ENCODE measurements at regions not wholly inside any gene's neighbourhood (a gene's known extent, or its start where the extent isn't known, plus 50 kb on each side); places are given as distances from the start of the nearest gene placed in this dataset.

DNA sequence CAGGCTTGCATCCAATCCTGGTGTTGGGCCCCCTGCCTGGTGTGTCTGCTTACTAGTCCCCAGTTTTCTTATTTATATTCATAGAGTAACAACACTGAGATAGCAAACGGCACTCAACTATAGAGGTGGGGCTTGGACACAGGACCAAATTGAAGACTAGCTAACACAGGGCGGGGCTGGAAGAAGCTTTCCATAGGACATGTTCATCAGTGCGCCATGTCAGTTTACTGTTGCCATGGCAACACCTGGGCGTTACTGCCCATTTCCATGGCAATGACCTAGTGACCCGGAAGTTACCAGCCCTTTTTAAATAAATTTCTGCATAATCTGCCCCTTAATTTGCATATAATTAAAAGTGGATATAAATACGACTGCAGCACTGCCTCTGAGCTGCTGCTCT, 275.5 kb upstream of the TMEM132C start:
- TF ChIP-seq, protein P1, sequence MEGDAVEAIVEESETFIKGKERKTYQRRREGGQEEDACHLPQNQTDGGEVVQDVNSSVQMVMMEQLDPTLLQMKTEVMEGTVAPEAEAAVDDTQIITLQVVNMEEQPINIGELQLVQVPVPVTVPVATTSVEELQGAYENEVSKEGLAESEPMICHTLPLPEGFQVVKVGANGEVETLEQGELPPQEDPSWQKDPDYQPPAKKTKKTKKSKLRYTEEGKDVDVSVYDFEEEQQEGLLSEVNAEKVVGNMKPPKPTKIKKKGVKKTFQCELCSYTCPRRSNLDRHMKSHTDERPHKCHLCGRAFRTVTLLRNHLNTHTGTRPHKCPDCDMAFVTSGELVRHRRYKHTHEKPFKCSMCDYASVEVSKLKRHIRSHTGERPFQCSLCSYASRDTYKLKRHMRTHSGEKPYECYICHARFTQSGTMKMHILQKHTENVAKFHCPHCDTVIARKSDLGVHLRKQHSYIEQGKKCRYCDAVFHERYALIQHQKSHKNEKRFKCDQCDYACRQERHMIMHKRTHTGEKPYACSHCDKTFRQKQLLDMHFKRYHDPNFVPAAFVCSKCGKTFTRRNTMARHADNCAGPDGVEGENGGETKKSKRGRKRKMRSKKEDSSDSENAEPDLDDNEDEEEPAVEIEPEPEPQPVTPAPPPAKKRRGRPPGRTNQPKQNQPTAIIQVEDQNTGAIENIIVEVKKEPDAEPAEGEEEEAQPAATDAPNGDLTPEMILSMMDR (IDR thresholded peaks at IDR 0.05; ENCODE audit: borderline replicate concordance, insufficient read depth, low read depth, low read length), result no peak

DNA sequence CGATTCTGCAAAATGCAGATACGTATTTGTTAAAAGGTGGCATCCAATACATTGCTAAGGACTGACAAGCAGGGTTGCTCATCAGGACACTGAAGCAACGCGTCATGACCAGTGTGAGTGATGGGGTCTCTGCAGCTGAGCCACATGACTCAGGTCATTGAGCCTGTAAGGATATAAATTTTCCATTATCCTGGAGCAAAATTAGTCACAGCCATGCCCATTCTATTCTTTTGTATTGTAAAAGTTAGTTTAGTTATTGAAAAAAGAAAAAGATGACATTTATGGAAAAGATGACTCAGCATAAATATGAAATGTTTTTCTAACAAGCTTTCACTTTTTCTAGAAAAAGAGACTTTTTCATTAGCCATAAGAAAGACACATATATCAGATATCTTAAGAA, 268.0 kb upstream of the TMEM132C start:
- H3K4me3 ChIP-seq (ENCODE audit: low read depth, low read length), result no peak overlapping the region
- TF ChIP-seq, protein P1 (IDR thresholded peaks at IDR 0.05; ENCODE audit: borderline replicate concordance, insufficient read depth, low read depth, low read length), result no peak

More for the DNA sequence above, 275.5 kb upstream of the TMEM132C start:
- H3K4me3 ChIP-seq (ENCODE audit: low read depth, low read length), result no peak overlapping the region

DNA sequence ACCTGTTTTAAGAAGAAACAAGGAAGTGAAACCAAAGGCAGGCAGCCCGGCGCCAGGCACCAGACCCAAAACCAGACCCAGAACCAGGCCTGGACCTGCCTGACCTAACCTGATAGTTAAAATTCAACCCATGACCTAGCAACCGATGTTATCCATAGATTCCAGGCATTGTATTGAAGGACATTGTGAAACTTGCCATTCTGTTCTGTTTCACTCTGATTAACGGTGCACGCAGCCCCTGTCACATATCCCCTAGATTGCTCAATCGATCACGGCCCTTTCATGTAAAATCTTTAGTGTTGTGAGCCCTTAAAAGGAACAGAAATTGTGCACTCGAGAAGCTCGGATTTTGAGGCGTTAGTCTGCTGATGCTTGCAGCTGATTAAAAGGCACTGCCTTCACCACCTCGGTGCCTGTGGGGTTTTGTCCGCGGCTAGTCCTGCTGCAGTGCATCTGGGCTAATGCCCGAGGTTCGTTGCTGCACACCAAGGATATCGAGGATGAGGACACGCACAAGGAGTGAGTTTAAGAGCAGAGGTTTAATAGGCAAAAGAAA, 262.5 kb upstream of the TMEM132C start:
- no peak overlapping the region for H3K4me3 ChIP-seq (ENCODE audit: low read depth, low read length)
- TF ChIP-seq, protein P1 (IDR thresholded peaks at IDR 0.05; ENCODE audit: borderline replicate concordance, insufficient read depth, low read depth, low read length), result no peak

DNA sequence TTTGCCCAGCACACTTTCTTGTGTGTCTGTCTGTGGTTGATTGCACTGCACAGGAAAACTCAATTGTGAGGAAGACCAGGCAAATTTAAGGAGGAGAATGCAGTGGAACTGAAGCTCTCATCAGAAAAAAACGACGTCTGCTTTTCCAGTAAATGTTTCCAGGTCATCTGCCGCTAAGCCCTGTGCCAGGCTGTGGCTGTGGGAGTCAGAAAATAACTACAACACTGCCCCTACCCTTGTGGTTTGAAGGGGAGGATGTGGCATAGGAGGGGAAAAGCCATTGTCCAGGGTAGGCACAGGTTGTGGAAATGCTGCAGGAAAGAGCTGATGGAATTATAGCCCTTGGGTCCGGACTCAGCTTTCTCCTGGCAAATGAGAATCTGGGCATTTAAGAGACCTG, 259.7 kb upstream of the TMEM132C start:
- TF ChIP-seq, protein P1 (IDR thresholded peaks at IDR 0.05; ENCODE audit: borderline replicate concordance, insufficient read depth, low read depth, low read length), result no peak
- H3K4me3 ChIP-seq (ENCODE audit: low read depth, low read length), result no peak overlapping the region

DNA sequence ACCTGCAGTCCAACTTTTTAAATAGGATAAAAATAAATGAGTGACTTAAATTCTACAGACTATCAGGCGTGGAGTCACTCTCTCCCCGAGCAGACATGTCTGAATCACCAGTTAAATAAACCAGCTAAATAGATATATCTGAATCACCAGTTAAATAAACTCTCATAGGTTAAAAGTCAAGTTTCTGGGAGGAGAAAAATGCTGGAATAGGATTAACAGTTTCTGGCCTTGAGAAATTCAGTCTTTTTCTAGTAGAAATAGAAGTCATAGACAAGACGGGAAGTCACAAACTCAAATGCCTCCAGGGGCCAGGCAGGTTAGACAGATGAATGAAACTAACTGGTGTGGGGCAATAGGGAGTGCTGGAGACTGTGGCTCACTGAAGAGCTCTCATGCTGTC, 258.6 kb upstream of the TMEM132C start:
- TF ChIP-seq, protein P1 (IDR thresholded peaks at IDR 0.05; ENCODE audit: borderline replicate concordance, insufficient read depth, low read depth, low read length), result no peak
- no peak overlapping the region for H3K4me3 ChIP-seq (ENCODE audit: low read depth, low read length)

DNA sequence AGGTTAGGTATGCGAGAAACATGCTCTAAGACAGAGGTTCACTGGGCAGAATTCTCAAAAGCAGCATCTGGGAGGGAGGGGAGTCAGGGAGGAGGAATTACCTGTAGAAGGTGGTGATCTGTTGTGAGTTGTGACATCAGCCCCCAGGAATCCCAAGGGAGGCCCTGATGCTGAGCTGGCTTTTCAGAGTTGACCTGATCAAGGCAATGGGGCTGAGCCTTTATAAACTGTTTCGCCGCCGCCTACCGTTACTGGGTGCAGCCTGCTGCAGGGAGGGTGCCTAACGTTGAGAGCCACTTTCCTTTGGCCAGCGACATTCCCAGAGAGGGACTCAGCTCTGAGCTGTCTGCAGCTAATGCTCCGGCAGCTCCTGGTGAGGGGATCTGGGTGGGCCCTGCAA, 257.9 kb upstream of the TMEM132C start:
- no peak overlapping the region for H3K4me3 ChIP-seq (ENCODE audit: low read depth, low read length)
- TF ChIP-seq, protein P1 (IDR thresholded peaks at IDR 0.05; ENCODE audit: borderline replicate concordance, insufficient read depth, low read depth, low read length), result no peak

DNA sequence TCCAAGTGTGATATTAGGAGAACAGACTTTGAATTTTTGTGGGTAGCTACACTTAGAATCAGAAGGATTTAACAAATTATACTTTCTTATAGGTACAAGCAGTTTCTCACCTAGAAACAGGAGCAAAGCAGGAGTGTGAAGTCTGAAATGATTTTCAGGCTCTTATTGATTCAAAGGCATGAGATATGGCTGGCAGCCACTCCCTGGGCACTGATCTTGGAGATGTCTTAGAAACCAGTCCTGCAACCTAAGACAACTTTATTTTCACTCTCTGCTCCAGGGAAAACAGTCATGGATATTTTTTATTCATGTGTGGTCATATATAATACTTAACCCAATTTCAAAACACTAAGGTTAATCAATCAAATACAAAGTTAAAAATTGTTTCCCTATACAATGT, 254.9 kb upstream of the TMEM132C start:
- H3K4me3 ChIP-seq (ENCODE audit: low read depth, low read length), result no peak overlapping the region
- TF ChIP-seq, protein P1 (IDR thresholded peaks at IDR 0.05; ENCODE audit: borderline replicate concordance, insufficient read depth, low read depth, low read length), result no peak

All from GM12875 (cell line).